HUDEP-2 (cell line): ENCODE measurements at regions not wholly inside any gene's neighbourhood (a gene's known extent, or its start where the extent isn't known, plus 50 kb on each side); places are given as distances from the start of the nearest gene placed in this dataset.

Experiments used
- DNase-seq, 76 experiments: peaks; one replicate each; lab custom pipeline; 2025; ENCODE audit not compliant: unreplicated experiment in 76 of 76; lab: John Stamatoyannopoulos, UW

- DNase-seq, result no peak
These were observed 586.1 kb downstream of the INHBA start for GRCh38 chr7:41116817-41117216.

GRCh38 chr7:41116337-41116736 is 586.6 kb downstream of the INHBA start:
- DNase-seq, result no peak

GRCh38 chr7:41114691-41115090 is 588.2 kb downstream of the INHBA start:
- no peak for DNase-seq

- no peak for DNase-seq
These were observed 588.8 kb downstream of the INHBA start for GRCh38 chr7:41114131-41114530.

GRCh38 chr7:41113719-41114118 is 589.2 kb downstream of the INHBA start:
- DNase-seq, result no peak

GRCh38 chr7:41110186-41110585 is 592.7 kb downstream of the INHBA start:
- DNase-seq, result no peak

- no peak for DNase-seq
These were observed 594.1 kb downstream of the INHBA start for GRCh38 chr7:41108821-41109220.

- no peak for DNase-seq
These were observed 594.9 kb downstream of the INHBA start for GRCh38 chr7:41107938-41108448.

GRCh38 chr7:41107330-41107937 is 595.5 kb downstream of the INHBA start:
- no peak for DNase-seq

- no peak for DNase-seq
These were observed 598.3 kb downstream of the INHBA start for GRCh38 chr7:41104631-41105030.

GRCh38 chr7:41103331-41103730 is 599.6 kb downstream of the INHBA start:
- no peak for DNase-seq

- DNase-seq, result no peak
These were observed 604.0 kb downstream of the INHBA start for GRCh38 chr7:41098846-41099245.

- DNase-seq, result no peak
These were observed 604.5 kb downstream of the INHBA start for GRCh38 chr7:41098402-41098801.

- DNase-seq, result no peak
These were observed 605.4 kb downstream of the INHBA start for GRCh38 chr7:41097501-41097900.

GRCh38 chr7:41096917-41097316 is 606.0 kb downstream of the INHBA start:
- DNase-seq, result no peak

- no peak for DNase-seq
These were observed 609.7 kb downstream of the INHBA start for GRCh38 chr7:41093141-41093540.

- no peak for DNase-seq
These were observed 617.6 kb downstream of the INHBA start for GRCh38 chr7:41085244-41085643.

- DNase-seq, result no peak
These were observed 618.5 kb downstream of the INHBA start for GRCh38 chr7:41084381-41084780.

GRCh38 chr7:41069635-41070034 is 633.3 kb downstream of the INHBA start:
- no peak for DNase-seq

- no peak for DNase-seq
These were observed 635.3 kb downstream of the INHBA start for GRCh38 chr7:41067576-41067975.

GRCh38 chr7:41065663-41066062 is 637.2 kb downstream of the INHBA start:
- no peak for DNase-seq

- no peak for DNase-seq
These were observed 639.8 kb downstream of the INHBA start for GRCh38 chr7:41063116-41063515.

GRCh38 chr7:41060796-41061195 is 642.1 kb downstream of the INHBA start:
- DNase-seq, result no peak
